ENCODE measurements at regions not wholly inside any gene's neighbourhood (a gene's known extent, or its start where the extent isn't known, plus 50 kb on each side); places are given as distances from the start of the nearest gene placed in this dataset.
A peak's percentile ranks its signal among the peaks of the same experiment; 100 is the strongest.

GRCh38 chr7:152909683-152910544 lies 150.4 kb downstream of the ACTR3B start (continued):
- TF ChIP-seq ZUFSP (CRISPR knock-in tag; IDR thresholded peaks at IDR 0.05; ENCODE audit: borderline replicate concordance) (no peak), FIP1L1 (IDR thresholded peaks at IDR 0.05; ENCODE audit: borderline replicate concordance, insufficient read depth, low read depth, low read length) (no peak), ZNF143 (CRISPR knock-in tag; IDR thresholded peaks at IDR 0.05) (0 out of 2 replicates have a peak, but pooled peaks have one; percentile 33), MATR3 (CRISPR knock-in tag; IDR thresholded peaks at IDR 0.05) (no peak), ZNF121 (CRISPR knock-in tag; IDR thresholded peaks at IDR 0.05) (no peak), ZNF256 (CRISPR knock-in tag; conservative IDR thresholded peaks at IDR 0.05) (no peak), SPEN (CRISPR knock-in tag; IDR thresholded peaks at IDR 0.05; ENCODE audit: low read depth) (no peak), ZNF609 (CRISPR knock-in tag; IDR thresholded peaks at IDR 0.05; ENCODE audit: borderline replicate concordance) (no peak), ZNF431 (CRISPR knock-in tag; IDR thresholded peaks at IDR 0.05; ENCODE audit: borderline replicate concordance, low read depth) (no peak), ARID2 (CRISPR knock-in tag; IDR thresholded peaks at IDR 0.05; ENCODE audit: borderline replicate concordance) (no peak), GTF2F1 (IDR thresholded peaks at IDR 0.05; ENCODE audit: low read length) (no peak), ATF1 (CRISPR knock-in tag; IDR thresholded peaks at IDR 0.05) (peak; percentile 48; the same call in 1 of the 2 replicates), XRCC5 (optimal IDR thresholded peaks at IDR 0.05; ENCODE audit: low read length) (peak; percentile 33), TCF7L2 (IDR thresholded peaks at IDR 0.05; ENCODE audit: low read depth, low read length) (no peak), SRF (IDR thresholded peaks at IDR 0.05; ENCODE audit: low read depth, low read length) (no peak), ZNF292 (CRISPR knock-in tag; IDR thresholded peaks at IDR 0.05; ENCODE audit: borderline replicate concordance, low read depth) (no peak), ZNF33B (CRISPR knock-in tag; IDR thresholded peaks at IDR 0.05) (no peak)
